Mucosa of gallbladder (tissue), 1 donor: ENCODE measurements at regions not wholly inside any gene's neighbourhood (a gene's known extent, or its start where the extent isn't known, plus 50 kb on each side); places are given as distances from the start of the nearest gene placed in this dataset.
A peak's percentile ranks its signal among the peaks of the same experiment; 100 is the strongest.
"Not testable (repeated sequence)": the region's sequence is repeated elsewhere in the genome, so short reads cannot be mapped to it uniquely, and the experiment has no call there.

Experiments used
- DNase-seq: peaks from one replicate; pipeline ENCODE4 v3.0.0-alpha.2; 2020; ENCODE audit warnings: low spot score
- donor health status: DM: no; HTN: no; CAD: no.

- no peak for DNase-seq
Observed at GRCh38 chr4:26239801-26240200, 81.0 kb upstream of the RBPJ start.

- no peak for DNase-seq
Observed at GRCh38 chr4:26241179-26241578, 79.6 kb upstream of the RBPJ start.

GRCh38 chr4:26242451-26242850, 78.4 kb upstream of the RBPJ start:
- DNase-seq: no peak

GRCh38 chr4:26244138-26244537, 76.7 kb upstream of the RBPJ start:
- DNase-seq: not testable (repeated sequence)

GRCh38 chr4:26248647-26249046, 72.2 kb upstream of the RBPJ start:
- peak; percentile 44 for DNase-seq

GRCh38 chr4:26252349-26253025, 68.3 kb upstream of the RBPJ start:
- peak; percentile 40 for DNase-seq

- DNase-seq: no peak
Observed at GRCh38 chr4:26253968-26254367, 66.8 kb upstream of the RBPJ start.

GRCh38 chr4:26255989-26256388, 64.8 kb upstream of the RBPJ start:
- no peak for DNase-seq

- DNase-seq: not testable (repeated sequence)
Observed at GRCh38 chr4:26257444-26257843, 63.4 kb upstream of the RBPJ start.

GRCh38 chr4:26257850-26258249, 63.0 kb upstream of the RBPJ start:
- DNase-seq: no peak

- DNase-seq: no peak
Observed at GRCh38 chr4:26260571-26260970, 60.2 kb upstream of the RBPJ start.

- DNase-seq: no peak
Observed at GRCh38 chr4:26261405-26261804, 59.4 kb upstream of the RBPJ start.

GRCh38 chr4:26263165-26263564, 57.6 kb upstream of the RBPJ start:
- no peak for DNase-seq

- DNase-seq: no peak
Observed at GRCh38 chr4:26264109-26264508, 56.7 kb upstream of the RBPJ start.

GRCh38 chr4:26267087-26267486, 53.7 kb upstream of the RBPJ start:
- peak; percentile 75 for DNase-seq

- DNase-seq: no peak
Observed at GRCh38 chr4:26268246-26268645, 52.6 kb upstream of the RBPJ start.

GRCh38 chr4:26269038-26269437, 51.8 kb upstream of the RBPJ start:
- DNase-seq: no peak
